ENCODE measurements at regions not wholly inside any gene's neighbourhood (a gene's known extent, or its start where the extent isn't known, plus 50 kb on each side); places are given as distances from the start of the nearest gene placed in this dataset.
"Not testable (repeated sequence)": the region's sequence is repeated elsewhere in the genome, so short reads cannot be mapped to it uniquely, and the experiment has no call there.

DNA sequence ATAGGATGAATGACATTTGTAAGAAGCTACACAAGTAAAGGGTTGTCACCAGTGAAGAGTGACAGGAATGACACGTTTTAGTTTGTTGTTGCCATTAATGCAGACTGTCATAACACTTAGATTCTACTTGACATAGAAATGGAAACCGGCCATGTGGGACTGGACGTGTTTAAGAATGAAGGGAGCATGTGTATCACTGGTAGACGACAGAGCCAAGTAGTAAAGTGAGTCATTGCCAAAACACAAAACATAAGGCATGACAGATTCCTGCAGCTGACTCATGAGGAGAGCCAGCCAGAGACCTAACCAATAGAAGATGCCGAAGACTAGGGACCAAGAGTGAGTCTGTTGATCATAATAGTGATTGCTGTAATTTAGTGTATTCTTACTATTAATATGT is 106.2 kb upstream of the PLAAT1 start:
- no peak overlapping the region for H3K4me3 ChIP-seq (ENCODE audit: low read length)
- TF ChIP-seq, protein P1, sequence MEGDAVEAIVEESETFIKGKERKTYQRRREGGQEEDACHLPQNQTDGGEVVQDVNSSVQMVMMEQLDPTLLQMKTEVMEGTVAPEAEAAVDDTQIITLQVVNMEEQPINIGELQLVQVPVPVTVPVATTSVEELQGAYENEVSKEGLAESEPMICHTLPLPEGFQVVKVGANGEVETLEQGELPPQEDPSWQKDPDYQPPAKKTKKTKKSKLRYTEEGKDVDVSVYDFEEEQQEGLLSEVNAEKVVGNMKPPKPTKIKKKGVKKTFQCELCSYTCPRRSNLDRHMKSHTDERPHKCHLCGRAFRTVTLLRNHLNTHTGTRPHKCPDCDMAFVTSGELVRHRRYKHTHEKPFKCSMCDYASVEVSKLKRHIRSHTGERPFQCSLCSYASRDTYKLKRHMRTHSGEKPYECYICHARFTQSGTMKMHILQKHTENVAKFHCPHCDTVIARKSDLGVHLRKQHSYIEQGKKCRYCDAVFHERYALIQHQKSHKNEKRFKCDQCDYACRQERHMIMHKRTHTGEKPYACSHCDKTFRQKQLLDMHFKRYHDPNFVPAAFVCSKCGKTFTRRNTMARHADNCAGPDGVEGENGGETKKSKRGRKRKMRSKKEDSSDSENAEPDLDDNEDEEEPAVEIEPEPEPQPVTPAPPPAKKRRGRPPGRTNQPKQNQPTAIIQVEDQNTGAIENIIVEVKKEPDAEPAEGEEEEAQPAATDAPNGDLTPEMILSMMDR (conservative IDR thresholded peaks at IDR 0.05; ENCODE audit: low read depth, low read length): no peak
- DNase-seq (ENCODE audit: low read depth): peak; percentile 61

GRCh38 chr3:193140381-193140780 is 100.6 kb upstream of the PLAAT1 start:
- H3K4me3 ChIP-seq (ENCODE audit: low read length): no peak overlapping the region
- no peak for DNase-seq (ENCODE audit: low read depth)
- TF ChIP-seq, protein P1 (conservative IDR thresholded peaks at IDR 0.05; ENCODE audit: low read depth, low read length): no peak

DNA sequence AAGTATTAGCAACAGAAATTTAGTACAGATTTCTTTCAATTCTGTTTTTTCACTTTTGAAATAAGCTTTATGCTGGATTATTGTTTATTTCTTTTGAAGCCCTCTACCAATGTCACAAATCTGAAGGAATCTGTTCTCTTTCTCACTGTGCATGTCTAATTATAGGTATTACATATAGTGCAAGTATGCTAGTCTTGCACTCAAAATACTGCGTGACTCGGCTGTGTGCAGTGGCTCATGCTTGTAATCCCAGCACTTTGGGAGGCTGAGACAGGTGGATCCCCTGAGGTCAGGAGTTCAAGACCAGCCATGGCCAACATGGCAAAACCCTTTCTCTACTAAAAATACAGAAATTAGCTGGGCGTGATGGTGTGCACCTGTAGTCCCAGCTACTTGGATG is 95.8 kb upstream of the PLAAT1 start:
- no peak overlapping the region for H3K4me3 ChIP-seq (ENCODE audit: low read length)
- TF ChIP-seq, protein P1 (conservative IDR thresholded peaks at IDR 0.05; ENCODE audit: low read depth, low read length): no peak
- DNase-seq (ENCODE audit: low read depth): no peak

DNA sequence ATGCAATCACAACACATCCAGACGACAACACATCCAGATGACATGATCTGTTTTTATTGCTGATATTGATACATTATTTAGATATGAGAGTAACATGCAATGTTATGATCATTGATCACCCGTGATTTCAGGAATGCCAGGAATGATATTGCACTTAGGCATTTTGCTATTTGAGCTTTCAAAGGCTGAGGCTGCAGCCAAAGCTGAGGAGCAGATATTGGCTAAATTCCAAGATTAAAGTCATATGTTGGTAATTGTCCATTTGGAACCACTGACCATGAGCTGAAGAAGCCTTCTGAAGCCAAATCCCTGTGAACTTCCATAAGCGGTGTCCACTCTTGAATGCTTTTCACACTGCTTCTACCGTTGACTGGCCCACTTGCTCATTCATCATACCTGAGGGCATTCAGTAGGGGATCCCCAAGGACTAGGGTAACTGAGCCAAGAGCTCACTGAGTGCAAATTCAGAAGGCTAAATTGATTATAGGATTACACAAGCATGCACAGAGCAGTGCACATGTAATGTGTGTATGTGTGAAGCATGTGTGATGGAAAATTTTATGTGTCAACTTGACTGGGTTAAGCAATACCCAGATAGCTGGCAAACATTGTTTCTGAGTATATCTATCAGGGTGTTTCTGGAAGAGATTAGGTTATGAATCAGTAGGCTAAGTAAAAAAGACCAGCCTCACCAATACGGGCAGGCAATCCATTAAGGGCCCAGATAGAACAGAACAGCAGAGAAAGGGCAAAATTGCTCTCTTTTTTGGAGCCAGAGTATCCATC is 92.1 kb upstream of the PLAAT1 start:
- DNase-seq (ENCODE audit: low read depth): no peak
- TF ChIP-seq, protein P1 (conservative IDR thresholded peaks at IDR 0.05; ENCODE audit: low read depth, low read length): no peak
- H3K4me3 ChIP-seq (ENCODE audit: low read length): no peak overlapping the region

DNA sequence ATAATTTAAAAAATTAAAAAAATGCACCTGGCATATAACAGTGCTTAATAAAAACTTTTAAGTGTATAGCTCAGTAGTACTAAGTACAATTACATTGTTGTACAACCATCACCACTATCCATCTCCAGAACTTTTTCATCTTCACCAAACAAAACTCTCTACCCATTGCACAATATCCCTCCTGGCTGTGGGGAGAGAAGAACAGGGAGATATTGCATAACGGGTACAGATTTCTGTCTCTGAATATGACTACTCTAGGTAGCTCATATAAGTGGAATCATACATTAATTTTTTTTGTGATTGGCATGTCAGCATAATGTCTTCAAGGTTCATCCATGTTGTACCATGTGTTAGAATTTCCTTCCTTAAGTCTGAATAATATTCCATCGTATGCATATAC is 91.0 kb upstream of the PLAAT1 start:
- no peak for DNase-seq (ENCODE audit: low read depth)
- H3K4me3 ChIP-seq (ENCODE audit: low read length): no peak overlapping the region
- TF ChIP-seq, protein P1 (conservative IDR thresholded peaks at IDR 0.05; ENCODE audit: low read depth, low read length): no peak

- DNase-seq (ENCODE audit: low read depth): not testable (repeated sequence)
Measured at GRCh38 chr3:193155044-193155781, 85.8 kb upstream of the PLAAT1 start.

DNA sequence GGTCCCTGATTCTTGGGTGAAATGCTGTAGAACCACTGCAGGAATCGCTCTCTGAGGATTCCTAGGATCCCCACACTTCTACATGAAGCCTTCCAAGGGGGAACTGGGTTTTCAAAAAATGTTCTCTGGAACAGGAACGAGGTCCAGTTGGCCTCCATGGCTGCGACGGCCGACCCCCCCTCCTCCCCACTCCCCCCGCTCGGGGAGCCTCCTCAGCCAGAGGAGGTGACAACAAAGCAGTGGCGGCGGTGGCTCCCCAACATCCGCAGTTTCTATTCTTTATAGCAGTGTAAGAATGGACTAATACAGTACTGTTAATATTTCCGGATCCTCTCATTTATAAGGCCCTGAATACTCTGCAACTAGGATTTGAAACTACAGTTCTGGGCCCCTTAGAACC is 84.0 kb upstream of the PLAAT1 start:
- no peak for DNase-seq (ENCODE audit: low read depth)
- TF ChIP-seq, protein P1 (conservative IDR thresholded peaks at IDR 0.05; ENCODE audit: low read depth, low read length): no peak

More at GRCh38 chr3:193155044-193155781, 85.8 kb upstream of the PLAAT1 start:
- not testable (repeated sequence) for H3K4me3 ChIP-seq (ENCODE audit: low read length)

More for the DNA sequence above, 84.0 kb upstream of the PLAAT1 start:
- H3K4me3 ChIP-seq (ENCODE audit: low read length): no peak overlapping the region
